ENCODE measurements at regions not wholly inside any gene's neighbourhood (a gene's known extent, or its start where the extent isn't known, plus 50 kb on each side); places are given as distances from the start of the nearest gene placed in this dataset.

DNA sequence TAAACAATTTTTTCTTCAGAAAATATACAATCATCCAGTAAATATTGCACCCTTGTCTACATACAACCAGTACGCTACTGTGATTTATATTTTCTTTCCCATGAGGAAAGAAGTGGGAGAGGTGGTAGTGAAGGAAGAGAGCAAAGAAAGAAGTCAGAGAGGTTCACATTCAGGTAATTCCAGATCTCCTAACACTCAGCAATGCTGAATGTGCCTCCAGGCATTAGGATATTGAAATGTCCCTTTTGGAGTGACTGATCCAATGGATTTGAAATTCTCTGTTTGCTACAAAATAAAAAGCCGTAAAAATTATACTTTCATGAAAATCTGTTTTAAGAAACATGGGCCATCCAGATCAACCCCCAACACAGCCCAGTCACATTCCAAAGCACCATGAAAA, 211.9 kb upstream of the NR3C2 start:
- TF ChIP-seq, protein P1, sequence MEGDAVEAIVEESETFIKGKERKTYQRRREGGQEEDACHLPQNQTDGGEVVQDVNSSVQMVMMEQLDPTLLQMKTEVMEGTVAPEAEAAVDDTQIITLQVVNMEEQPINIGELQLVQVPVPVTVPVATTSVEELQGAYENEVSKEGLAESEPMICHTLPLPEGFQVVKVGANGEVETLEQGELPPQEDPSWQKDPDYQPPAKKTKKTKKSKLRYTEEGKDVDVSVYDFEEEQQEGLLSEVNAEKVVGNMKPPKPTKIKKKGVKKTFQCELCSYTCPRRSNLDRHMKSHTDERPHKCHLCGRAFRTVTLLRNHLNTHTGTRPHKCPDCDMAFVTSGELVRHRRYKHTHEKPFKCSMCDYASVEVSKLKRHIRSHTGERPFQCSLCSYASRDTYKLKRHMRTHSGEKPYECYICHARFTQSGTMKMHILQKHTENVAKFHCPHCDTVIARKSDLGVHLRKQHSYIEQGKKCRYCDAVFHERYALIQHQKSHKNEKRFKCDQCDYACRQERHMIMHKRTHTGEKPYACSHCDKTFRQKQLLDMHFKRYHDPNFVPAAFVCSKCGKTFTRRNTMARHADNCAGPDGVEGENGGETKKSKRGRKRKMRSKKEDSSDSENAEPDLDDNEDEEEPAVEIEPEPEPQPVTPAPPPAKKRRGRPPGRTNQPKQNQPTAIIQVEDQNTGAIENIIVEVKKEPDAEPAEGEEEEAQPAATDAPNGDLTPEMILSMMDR (optimal IDR thresholded peaks at IDR 0.05 in 1 of 3, IDR thresholded peaks at IDR 0.05 in 1 of 3, conservative IDR thresholded peaks at IDR 0.05 in 1 of 3; ENCODE audit: extremely low read depth in 1 of 3, insufficient read depth in 2 of 3, low read length in 3 of 3): no peak
- TF ChIP-seq EZH2 (IDR thresholded peaks at IDR 0.05; ENCODE audit: low read length): no peak
